ENCODE measurements at regions not wholly inside any gene's neighbourhood (a gene's known extent, or its start where the extent isn't known, plus 50 kb on each side); places are given as distances from the start of the nearest gene placed in this dataset.

DNA sequence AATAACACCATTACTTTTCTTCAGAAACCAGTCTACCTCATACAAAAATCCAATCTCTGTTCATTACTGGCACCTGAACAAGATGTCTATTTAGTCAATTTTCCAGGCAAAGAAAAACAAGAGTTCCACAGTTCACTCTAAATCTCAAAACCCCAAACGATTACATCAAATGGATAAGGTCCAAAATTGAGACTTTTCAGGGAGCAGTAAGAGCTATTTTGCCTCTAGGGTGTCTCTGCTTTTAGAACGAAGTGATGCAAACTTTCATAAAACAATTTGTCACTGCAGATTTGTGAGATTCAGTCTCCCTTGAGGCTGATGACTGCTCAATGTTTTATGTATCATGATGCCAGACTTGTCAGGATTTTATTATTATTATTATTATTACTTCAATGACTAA, 937.0 kb upstream of the PHF14 start:
- Histone ChIP-seq H3K9me3 (ENCODE audit: low read depth, low read length, poor library complexity, severe bottlenecking) (no peaks in the 10 kb centered on the region), H3K36me3 (ENCODE audit: insufficient read depth, low read length, poor library complexity, severe bottlenecking) (no peaks in the 10 kb centered on the region), H3K27me3 (replicated peaks; ENCODE audit: insufficient read depth, low read depth, low read length, poor library complexity) (no peaks in the 10 kb centered on the region), H3K27ac (ENCODE audit: low read depth, low read length, poor library complexity, severe bottlenecking) (no peak overlapping the region), H3K4me1 (ENCODE audit: insufficient read depth, low read length, poor library complexity, severe bottlenecking) (no peaks in the 10 kb centered on the region), H3K4me3 (ENCODE audit: low read depth, low read length, poor library complexity, severe bottlenecking) (no peak overlapping the region)
- TF ChIP-seq CTCF (conservative IDR thresholded peaks at IDR 0.05; ENCODE audit: low read depth, low read length) (no peak), EZH2 (IDR thresholded peaks at IDR 0.05; ENCODE audit: borderline replicate concordance, low read depth, low read length, poor library complexity, severe bottlenecking) (no peak)
- intact Hi-C loops (cut with micrococcal nuclease; ENCODE audit: unreplicated experiment), result no loop called here
- CTCF ChIA-PET, result no interaction called here
- BruUV-seq (replicated peaks), result no TSS peak
- no peak for DNase-seq (ENCODE audit: low spot score)
- POLR2A ChIA-PET (ENCODE audit: low non-redundant PET), result no interaction called here

GRCh38 chr7:10038351-10038750, 935.3 kb upstream of the PHF14 start:
- H3K27me3 ChIP-seq (replicated peaks; ENCODE audit: insufficient read depth, low read depth, low read length, poor library complexity), result no peaks in the 10 kb centered on the region
- TF ChIP-seq CTCF (conservative IDR thresholded peaks at IDR 0.05; ENCODE audit: low read depth, low read length) (no peak), EZH2 (IDR thresholded peaks at IDR 0.05; ENCODE audit: borderline replicate concordance, low read depth, low read length, poor library complexity, severe bottlenecking) (no peak)
- CTCF ChIA-PET, result no interaction called here
- no peak overlapping the region for H3K27ac ChIP-seq (ENCODE audit: low read depth, low read length, poor library complexity, severe bottlenecking)
- no peaks in the 10 kb centered on the region for H3K36me3 ChIP-seq (ENCODE audit: insufficient read depth, low read length, poor library complexity, severe bottlenecking)
- H3K4me1 ChIP-seq (ENCODE audit: insufficient read depth, low read length, poor library complexity, severe bottlenecking), result no peaks in the 10 kb centered on the region
- no peak overlapping the region for H3K4me3 ChIP-seq (ENCODE audit: low read depth, low read length, poor library complexity, severe bottlenecking)
- POLR2A ChIA-PET (ENCODE audit: low non-redundant PET), result no interaction called here
- no peak for DNase-seq (ENCODE audit: low spot score)
- no TSS peak for BruUV-seq (replicated peaks)
- intact Hi-C loops (cut with micrococcal nuclease; ENCODE audit: unreplicated experiment), result no loop called here
- no peaks in the 10 kb centered on the region for H3K9me3 ChIP-seq (ENCODE audit: low read depth, low read length, poor library complexity, severe bottlenecking)

DNA sequence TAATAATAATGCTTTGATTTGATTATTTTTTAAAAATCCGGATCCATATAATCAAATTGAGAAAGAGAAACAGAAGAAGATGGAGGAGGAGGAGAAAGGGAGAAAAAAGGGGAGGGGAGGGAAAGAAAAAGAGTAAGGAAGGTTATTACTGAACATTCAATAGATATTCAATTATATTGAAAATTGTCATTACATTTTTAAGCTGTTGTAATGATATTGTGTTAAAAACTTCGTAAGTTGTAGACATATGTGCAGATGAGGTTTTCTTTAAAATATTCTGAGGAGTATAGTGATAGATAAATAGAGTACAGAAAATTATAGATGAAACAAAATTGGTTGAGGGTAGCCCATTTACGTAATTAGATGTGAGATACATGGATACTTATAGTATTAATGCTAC, 933.0 kb upstream of the PHF14 start:
- Histone ChIP-seq H3K4me3 (ENCODE audit: low read depth, low read length, poor library complexity, severe bottlenecking) (no peak overlapping the region), H3K4me1 (ENCODE audit: insufficient read depth, low read length, poor library complexity, severe bottlenecking) (no peaks in the 10 kb centered on the region), H3K27me3 (replicated peaks; ENCODE audit: insufficient read depth, low read depth, low read length, poor library complexity) (no peaks in the 10 kb centered on the region), H3K9me3 (ENCODE audit: low read depth, low read length, poor library complexity, severe bottlenecking) (no peaks in the 10 kb centered on the region), H3K27ac (ENCODE audit: low read depth, low read length, poor library complexity, severe bottlenecking) (no peak overlapping the region), H3K36me3 (ENCODE audit: insufficient read depth, low read length, poor library complexity, severe bottlenecking) (no peaks in the 10 kb centered on the region)
- intact Hi-C loops (cut with micrococcal nuclease; ENCODE audit: unreplicated experiment), result no loop called here
- ChIA-PET POLR2A (ENCODE audit: low non-redundant PET) (no interaction called here), CTCF (no interaction called here)
- no peak for TF ChIP-seq CTCF (conservative IDR thresholded peaks at IDR 0.05; ENCODE audit: low read depth, low read length)
- TF ChIP-seq EZH2 (IDR thresholded peaks at IDR 0.05; ENCODE audit: borderline replicate concordance, low read depth, low read length, poor library complexity, severe bottlenecking), result no peak
- no peak for DNase-seq (ENCODE audit: low spot score)
- BruUV-seq (replicated peaks), result no TSS peak
